GM18861 (cell line): ENCODE measurements at regions not wholly inside any gene's neighbourhood (a gene's known extent, or its start where the extent isn't known, plus 50 kb on each side); places are given as distances from the start of the nearest gene placed in this dataset.

Experiments
- ATAC-seq: cut with Tn5 transposase; IDR thresholded peaks from one replicate; pipeline ENCODE4 v1.9.1; 2021; ENCODE audit not compliant: unreplicated experiment

DNA sequence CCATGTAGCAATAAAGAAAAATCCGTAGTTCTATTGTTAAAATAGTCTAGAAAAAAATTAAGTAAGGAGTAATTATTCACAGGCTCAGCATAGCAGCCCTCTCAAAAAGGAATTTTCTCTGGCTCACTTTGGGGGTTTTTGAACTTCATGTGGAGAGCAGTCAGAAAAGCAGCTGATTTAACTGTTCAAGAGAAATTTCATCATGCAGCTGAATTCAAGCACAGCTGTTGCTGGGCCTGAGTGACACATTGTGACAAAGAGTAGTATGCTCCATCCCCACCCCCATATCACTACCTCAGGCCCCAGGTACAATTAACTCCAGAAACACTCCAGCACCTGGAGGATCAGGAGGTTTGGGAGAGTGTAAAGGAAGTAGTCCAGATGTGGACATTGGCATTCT, 272.1 kb downstream of the FAM76B start:
- no peak for ATAC-seq

DNA sequence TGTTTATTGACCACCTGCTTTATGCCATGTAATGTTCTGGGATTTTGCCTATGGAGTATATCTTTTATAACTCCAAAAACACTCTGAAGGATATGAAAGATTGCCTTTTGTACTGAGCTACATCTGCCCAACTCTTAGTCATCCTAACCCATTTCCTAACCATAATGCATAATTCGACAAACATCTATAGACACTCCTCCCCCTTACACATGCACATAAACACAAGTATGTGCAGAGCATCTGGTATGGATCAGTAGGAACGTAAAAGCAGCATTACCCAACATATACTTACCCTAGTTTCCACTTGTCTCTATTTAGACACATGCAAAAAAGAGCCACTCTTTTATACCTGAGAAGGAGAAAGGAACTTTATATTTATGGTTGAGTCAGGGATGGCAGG, 272.8 kb downstream of the FAM76B start:
- ATAC-seq: no peak

DNA sequence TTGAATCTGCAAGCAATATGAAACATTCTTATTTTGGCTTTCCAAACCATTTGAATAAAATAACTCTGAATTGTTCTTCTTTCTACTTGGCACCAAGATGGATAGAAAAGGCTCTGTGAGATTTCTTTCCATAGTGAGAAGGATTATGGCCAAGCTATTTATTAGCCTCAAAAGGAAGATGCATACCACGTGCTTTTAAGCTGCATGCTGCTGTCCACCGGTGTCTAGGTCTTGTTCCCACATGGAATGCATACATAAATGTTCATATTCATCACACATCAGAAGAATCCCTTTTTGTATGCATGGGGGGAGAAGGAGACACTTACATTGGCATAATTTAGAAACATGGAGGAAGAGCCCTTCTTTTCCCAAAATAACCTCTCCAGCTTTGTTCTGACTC, 273.4 kb downstream of the FAM76B start:
- no peak for ATAC-seq

DNA sequence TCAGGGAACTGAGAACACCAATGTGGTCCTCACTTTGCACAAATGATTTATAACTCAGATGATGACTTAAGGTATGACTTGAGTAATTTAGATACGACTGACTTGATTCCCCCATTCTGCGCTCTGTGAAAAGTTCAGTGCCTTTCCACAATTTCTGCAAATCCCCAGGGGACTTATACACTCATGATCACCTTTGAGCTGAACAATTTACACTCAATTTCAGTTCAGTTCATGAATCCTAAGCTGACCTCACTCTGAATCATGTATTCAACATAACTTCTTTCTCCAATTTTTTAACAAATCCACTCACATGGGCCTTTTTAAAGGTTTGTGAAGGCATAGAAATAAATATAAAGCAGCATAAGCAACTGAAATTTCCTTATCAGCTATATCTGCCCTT, 274.2 kb downstream of the FAM76B start:
- no peak for ATAC-seq

DNA sequence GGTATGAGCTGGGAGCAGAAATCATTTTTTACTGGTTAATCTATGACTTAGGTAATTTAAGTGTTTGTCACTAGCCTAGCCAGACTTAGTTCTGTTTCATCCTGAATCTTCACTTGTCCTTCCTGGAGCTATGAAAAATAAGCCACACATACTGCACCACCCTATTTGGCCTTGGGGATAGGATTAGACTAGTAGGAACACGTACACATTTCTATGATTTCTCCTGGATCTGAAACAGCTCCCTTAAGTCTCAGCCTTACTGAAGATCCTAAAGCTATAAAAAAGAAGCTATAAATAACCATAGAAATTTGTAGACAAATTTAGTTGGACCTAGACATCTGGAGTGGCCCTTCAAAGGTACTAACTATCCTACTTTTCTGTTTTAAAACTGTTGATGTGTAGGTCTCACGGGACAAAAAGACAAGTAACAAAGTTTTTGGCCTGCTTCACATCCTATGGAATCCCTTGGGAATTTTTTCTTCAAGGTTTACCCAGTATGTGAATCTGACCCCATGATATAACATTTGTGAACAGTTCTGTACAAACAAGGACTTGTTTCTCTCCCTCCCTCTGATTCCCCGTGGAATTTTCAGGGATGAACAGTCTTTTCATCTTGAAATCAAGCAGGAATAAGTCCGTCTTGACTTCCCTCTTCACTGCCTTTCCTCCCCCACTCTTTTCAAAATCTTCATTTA, 275.0 kb downstream of the FAM76B start:
- no peak for ATAC-seq

DNA sequence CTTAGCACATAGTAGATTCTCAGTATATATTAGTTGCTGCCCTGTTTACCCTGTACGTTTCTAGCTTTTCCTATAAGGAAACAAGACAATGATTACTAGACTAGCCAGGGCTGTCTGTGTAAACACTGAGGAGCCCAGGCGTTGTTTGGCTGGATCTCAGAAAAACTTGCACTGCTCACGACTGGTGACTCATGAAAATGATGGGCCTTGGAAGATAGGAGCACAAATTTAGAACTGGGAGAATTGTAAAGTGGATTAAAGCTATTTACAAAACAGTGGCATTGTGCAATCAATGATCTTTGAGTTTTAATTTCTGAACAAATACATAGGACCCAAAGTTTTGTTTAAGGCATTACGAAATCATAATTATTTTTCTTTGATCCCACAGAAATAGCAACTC, 276.9 kb downstream of the FAM76B start:
- ATAC-seq: no peak

DNA sequence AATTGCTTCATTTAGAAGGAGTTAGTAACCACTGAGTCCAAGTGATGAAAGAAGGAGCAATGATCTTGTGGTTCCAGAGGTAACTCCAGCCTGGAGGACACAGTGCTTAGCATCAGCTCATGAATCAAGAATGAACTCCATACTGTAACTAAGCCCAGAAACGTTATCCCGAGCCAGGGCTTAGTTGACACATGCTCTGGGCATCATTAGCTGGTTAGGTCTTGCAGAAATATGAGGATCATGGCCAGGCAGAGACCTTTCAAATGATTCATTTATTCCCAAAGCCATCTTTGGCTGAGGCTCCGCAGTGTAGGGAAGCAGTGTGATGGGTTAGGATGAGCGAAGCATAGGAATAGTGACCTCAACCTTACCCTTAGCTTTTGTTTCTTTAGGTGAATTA, 277.4 kb downstream of the FAM76B start:
- ATAC-seq: no peak

DNA sequence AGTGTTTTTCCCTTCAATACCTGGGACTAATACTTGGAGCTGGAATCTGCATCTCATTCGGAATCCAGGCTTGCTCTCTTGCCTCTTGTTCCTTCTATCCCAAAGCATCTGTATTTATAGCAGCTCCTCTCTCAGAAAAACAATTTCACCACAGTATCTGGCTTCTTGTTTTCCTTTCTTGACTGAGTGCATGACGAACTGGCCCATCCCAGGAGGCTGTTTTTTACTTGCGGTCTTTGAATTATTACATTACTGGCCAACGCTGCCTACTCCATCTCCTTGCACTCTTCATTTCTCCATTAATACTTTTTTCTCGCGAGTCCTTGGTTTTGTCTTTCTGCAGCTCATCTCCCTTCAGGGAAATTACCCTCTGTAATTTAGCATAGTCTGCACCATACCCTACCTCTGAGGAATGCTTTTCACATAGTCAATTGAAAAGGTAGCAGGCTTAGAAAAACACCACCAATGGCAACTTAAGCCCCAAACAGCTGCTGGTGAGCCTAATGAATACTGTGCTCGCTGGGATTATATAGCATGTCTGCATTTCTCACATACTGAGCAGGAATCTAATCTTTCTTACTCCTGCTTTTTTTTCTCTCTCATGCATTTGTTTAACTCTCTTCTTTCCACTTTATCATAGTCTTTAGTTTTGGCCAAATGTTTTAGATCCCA, 277.4 kb upstream of the SESN3 start:
- no peak for ATAC-seq

DNA sequence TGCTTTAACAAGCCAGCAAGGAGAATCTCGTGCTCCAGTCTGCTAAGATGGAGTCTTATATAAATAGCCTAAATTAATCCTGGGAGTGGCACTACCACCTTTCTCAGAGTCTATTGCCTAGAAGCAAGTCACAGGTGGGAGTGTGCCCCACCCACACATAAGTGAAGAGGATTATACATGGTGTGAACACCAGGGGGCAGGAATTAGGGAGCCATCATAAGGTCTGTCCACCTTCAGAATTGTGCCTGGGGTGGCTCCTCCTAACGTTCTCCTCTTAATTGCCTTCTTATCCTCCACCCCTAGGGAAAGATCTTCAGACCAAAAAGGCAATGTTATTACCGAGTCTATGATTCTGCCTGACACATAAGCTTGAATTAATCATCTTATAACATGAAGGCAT, 276.8 kb upstream of the SESN3 start:
- ATAC-seq: no peak

DNA sequence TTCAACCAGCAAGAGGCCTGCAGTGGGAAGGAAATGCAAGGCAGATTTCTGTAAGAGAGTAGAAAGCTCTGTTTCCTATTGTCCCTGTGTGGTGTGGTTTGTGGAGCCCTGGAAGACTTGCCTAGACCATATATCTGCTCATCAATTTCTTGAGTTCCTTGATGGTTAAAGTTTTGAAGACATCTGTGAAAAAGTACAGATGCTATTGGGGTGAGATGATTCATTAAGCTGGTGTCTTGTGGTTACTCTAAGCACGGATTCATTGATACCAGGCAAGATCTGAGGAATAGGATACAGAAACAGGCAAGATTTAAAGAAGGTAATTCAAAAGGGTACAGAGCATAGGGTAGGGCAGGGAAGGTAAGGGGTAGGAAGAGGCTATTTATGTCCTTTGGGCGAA, 275.8 kb upstream of the SESN3 start:
- ATAC-seq: no peak

DNA sequence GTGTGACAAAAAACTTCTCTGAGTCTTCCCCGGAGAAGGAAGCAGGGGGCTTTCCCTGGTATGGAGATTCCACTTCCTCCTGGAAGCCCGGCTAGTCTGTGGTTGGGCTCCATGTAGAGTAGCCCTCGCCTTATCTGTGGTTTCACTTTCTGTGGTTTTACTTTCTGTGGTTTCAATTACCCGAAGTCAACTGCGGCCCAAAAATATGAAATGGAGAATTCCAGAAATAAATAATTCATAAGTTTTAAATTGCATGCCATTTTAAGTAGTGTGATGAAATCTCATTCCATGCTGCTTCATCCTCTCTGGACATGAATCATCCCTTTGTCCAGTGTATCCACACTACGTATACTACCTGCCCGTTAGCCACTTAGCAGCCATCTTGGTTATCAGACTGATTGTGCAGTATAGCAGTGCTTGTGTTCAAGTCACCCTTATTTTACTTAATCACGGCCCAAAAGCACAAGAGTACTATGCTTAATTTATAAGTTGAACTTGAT, 275.0 kb upstream of the SESN3 start:
- ATAC-seq: no peak

DNA sequence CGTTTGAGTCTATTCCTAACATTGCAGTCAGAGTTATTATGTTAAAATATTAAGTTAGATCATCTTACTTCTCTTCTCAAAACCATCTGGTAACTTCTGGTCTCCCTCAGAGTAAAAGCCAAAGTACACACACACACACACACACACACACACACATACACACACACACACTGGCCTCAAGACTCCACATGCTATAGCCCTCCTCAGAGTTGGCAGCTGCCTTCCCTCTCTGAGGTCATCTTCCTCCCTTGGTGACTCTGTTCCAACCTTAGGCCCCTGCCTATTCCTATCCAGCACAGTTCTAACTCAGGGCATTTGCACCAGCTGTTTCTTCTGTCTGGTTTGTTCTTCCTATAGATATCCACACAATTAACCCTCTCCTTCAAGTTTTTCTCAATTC, 272.0 kb upstream of the SESN3 start:
- ATAC-seq: no peak

DNA sequence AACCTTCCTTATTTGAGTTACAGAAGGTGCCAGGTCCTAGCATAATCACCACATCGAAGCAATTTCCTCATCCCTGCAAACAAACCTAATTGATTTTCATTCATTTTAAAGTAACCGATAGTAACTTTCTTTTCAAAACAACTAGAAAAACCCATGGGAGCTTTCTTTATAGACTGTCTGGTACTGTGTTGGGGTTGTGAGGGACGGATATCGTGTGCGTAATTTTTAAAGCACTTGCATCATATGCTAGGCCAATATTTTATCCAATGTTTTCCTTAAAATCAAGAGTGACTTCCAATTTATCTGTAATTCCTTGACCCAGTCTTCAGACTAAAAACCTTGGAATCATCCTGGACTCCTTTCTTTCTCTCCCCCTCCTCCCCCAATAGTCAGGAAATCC, 271.5 kb upstream of the SESN3 start:
- ATAC-seq: no peak

DNA sequence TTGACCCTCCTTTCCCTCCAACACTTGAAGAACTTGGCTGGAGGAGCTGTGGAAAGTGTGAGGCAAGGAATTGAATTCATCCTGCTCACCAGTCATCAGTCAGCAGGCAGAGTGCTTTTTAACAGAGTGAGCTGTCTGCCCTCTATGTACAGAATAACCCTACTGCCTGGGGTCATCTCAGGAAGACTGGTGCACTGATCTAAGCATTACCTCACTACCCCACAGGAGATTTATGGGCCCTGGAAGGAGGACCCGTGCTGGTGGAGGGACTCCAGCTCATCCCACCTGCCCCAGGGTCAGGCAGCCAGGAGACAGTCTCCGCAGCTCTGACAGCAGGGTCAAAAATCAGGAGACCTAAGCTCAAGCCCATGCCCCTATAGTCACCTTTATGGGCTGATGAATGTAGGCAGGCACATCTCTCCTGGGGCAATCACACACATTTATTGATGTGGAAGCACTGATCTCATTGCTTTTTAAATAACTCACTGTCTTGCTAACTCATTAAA, 270.8 kb upstream of the SESN3 start:
- ATAC-seq: no peak

DNA sequence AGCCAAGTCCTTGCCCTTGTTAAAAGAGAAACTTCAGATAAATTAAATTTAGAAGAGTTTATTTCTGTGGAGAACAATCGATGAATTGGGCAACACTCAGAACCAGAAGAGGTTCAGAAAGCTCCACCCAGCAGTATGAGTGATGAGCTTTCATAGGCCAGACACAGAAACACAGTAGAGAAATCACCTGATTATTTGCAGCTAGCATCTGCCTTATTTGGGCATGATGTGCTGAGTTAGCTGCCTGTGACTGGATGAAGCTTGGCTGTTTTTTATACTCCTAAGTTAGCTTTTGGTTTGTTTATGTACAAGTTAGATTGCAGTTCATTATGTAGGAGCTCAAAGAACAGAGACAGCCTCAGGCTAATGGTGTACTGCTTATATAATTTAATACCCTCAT, 269.5 kb upstream of the SESN3 start:
- no peak for ATAC-seq

DNA sequence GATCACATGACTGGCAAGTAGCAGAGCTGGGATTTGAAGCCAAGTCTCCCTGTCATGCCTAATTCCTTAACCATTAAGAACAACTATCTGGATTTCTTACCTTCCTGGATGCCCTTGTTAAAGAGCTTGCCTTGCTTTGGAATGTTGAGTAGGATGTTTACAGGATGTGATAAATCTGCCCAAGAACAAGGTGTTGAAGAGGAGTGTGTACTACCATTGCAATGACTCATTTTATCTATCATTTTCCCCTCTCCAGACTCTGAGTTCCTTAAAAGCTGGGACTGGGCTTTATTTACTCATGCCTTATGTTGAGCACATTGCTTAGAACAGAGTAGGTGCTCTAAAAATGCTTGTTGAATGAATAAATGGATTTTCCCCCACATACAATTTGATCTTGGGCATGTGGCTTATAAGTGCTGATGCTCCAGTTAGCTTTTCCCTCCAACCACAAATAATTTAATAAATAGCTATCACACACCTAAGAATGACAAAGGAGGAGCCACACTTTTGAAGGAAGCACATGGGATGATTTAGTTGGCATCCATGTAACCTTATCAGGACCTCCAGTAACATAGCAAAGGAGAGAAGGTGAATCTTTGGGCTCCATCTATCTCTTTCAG, 268.6 kb upstream of the SESN3 start:
- no peak for ATAC-seq

DNA sequence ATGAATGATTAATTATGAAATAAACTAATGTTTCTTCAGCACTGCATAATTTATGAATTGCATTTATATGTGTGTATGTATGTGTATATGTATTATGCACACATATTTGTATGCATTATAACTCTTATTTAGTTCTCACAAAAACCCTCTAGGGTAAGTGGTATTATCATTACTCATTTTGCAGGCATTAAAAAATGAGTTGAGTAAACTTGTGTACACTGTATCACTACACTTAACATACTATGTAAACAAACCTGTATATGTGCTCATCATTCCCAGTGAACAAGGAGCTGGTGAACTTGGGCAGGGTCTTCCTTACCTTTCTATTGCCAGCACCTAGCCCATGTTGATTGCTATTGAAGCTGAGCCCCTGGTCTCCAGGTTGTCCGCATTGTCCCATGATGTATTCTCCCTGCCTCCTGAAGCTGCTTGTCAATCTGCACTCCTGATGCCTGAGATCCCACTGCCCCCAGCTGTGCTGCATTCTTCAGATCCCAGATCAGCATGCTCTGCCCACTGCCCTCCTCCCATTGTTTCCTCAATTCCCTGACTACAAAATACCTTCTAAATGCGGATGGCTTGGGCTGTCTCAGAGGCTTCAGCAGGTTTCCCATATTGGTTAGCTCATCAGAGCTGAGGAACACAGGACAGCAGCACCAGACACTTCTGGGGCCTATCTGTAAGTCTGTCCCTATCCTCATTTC, 267.9 kb upstream of the SESN3 start:
- no peak for ATAC-seq

DNA sequence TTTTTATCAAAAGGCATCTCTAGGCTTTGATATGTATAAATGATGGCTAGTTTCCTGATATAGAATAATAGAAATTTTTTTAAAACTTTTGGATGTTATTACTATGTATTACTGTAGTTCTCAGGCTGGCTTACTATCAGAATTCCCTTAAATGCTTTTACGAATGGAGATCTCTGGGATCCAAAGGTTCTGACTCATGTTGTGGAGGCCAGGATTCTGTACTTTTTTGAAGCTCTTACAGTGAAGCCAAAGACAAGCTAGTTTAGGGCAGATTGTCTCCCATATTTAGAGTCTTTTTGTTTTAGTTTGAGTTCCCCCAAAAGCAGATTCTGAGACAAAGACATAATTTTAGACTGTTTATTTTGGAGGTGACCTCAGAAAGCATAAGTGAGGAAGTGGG, 265.9 kb upstream of the SESN3 start:
- no peak for ATAC-seq

DNA sequence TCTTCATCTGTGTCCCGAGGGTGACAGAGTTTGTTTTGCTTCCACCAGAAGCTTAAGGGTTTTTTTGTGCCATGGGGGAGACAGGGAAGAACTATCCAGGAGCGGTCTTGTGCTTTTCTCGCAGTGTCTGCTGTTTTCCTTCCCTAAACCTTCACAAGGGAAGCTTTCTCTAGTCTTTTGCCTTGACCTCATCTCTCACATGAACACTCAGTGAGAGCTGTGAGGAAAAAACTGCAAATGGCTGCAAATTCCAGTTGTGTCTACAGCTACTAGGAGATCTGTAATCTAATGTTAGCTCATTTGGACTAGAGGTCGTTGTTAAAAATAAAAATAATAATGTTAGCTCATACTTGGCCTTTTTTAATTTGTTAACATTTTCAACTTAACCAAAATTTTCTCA, 264.7 kb upstream of the SESN3 start:
- ATAC-seq: no peak

DNA sequence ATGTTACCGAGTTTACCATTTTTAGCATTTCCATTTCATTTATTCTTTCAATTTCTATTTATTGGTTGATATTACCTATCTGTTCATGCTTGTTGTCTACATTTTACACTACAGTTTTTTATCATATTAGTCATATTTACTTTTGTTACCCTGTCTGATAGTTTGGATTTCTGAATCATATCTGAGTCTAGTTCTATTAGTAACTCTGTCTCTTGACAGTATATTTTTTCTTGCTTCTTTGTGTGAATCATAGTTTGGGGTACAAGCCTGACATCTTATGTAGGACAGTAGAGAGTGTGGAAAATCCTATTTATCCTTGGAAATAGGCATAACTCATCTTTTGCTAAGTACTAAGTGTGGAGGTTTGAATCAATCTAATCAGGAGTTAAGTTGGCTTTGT, 263.9 kb upstream of the SESN3 start:
- ATAC-seq: no peak

DNA sequence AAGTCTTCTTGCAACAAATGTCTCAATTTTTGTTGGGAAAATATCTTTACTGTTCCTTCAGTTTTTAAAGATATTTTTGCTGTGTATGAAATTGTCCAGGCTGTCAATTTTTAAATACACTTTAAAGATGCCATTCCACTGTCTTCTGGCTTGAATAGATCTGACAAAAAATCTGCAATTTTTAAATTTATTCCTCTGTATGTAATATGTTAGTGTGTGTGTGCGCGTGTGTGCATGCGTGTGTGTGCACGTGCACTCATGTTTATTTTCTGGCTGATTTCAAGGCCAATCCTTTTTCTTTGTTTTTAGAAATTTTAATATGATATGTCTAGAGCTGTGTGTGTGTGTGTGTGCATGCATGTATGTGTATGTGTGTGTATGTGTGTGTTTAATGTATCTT, 263.2 kb upstream of the SESN3 start:
- no peak for ATAC-seq

DNA sequence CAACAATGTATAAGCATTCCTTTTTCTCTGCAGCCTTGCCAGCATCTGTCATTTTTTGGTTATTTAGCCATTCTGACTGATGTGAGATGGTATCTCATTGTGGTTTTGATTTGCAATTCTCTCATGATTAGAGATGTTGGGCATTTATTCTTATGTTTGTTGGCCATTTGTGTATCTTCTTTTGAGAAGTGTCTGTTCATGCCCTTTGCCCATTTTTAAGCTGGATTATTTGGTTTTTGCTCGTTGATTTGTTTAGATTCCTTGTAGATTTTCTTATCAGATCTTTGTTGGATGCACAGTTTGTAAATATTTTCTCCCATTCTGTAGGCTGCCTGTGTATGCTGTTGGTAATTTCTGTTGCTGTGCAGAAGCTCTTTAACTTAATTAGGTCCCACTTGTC, 259.6 kb upstream of the SESN3 start:
- ATAC-seq: no peak
